NCI-H82 treated with DMSO at 0.1 percent for 48 hours (cell line): ENCODE measurements at regions not wholly inside any gene's neighbourhood (a gene's known extent, or its start where the extent isn't known, plus 50 kb on each side); places are given as distances from the start of the nearest gene placed in this dataset.

Experiments
- DNase-seq: peaks from one replicate; lab custom pipeline; 2025; ENCODE audit not compliant: unreplicated experiment; lab: John Stamatoyannopoulos, UW

DNA sequence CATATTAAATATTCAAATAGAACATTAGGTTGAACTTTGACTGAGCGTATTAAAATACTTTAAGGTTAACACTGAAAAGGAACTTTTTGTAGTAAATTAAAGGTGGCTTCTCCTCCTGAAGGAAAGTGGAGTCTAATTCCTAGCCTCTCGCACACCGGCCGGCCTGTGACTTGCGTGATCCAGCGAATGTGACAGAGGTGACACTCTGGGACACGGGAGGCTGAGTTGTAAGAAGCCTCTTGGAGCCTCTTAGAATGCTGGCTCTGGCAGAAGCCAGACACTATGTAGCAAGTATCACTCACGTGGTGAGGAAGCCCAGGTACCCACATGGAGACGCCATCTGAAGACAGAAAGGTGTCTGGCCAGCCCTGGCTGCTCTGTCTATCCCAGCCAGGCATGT is 64.9 kb upstream of the NSMCE3 start:
- DNase-seq, result no peak

DNA sequence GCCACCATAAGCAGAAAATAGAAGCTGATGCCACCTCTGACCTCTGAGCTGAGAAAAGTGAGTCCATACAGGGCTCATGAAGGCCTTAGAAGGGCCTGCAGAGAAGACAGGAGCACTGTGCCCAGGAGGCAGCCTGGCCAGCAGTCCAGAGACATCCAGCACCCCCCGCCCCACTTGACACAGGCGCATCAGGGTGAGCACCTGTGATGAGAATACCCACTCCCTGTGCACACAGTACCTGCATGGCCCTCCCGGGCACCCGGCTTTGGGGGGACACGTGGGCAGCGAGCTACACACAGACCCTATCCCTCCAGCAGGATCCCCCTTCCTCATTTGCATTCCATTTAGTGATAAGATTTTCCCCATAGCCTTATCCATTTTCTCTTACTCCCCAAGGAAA is 63.6 kb upstream of the NSMCE3 start:
- DNase-seq, result no peak

DNA sequence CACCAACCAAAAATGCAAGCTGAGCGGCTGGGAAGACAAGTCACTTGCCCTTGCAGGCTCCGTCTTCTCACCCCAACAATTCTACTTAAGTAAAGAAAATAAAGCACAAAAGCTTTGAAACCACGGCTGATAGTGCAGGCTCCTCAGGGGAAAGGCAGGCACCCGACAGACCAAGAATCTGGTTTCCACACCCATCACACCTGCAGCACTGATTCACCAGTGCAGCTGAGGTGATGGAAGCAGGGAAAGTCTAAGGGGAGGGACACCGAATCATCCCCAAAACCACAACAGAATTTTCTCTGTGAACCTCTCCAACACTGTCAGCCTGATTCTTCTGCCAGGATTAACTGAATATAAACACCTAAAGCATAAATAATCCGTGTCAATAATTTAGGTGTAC is 62.0 kb upstream of the NSMCE3 start:
- no peak for DNase-seq

DNA sequence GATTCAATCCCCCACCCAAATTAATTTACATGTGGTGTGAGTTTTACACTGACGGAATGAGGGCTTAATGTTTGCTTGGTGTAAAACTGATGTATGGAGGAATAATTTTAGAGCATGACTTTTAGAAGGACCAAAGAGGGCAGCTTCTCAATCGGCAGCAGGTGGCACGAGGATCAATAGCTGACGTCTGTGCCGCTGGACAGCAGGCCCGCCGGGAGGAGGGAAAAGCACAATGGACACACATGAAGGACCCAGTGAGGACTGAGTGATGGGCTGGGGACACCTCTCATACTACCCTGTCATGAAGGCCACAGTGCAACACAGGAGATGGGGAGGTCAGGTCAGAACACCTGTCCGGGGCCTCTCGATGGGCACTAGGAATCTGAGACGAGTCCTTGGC is 61.4 kb upstream of the NSMCE3 start:
- no peak for DNase-seq

DNA sequence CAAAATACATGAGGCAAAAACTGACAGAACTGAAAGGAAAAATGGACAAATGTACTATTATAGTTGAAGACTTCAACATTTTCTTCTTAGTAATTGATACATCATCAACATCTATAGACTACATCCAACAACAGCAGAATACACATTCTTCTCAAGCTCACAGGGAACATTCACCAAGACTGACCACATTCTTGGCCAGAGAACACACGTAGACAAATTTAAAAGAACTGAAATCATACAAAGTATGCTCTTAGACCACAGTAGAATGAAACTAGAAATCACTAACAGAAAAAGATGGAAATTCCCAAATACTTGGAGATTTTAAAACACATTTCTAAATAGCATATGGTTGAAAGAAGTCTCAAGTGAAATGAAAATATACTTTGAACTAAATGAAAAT is 55.1 kb upstream of the NSMCE3 start:
- no peak for DNase-seq

DNA sequence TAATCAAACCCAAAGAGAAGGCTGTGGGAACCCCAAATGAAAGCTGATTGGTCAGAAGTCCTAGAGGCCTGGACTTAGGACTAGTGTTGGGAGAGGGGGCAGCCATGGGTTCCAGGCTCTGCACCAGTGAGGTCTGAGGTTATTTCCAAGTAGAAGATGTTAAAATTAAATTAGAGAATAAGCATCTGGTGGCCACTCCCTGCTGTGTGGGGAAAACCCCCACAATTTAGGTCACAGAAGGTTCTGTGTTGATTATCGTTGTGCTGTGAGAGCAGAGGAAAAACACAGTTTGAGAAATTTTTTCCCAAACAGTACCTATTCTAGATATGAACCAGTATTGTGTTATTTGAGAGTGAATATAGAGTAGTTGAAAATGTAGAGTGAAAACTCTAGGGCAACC is 53.9 kb upstream of the NSMCE3 start:
- no peak for DNase-seq

DNA sequence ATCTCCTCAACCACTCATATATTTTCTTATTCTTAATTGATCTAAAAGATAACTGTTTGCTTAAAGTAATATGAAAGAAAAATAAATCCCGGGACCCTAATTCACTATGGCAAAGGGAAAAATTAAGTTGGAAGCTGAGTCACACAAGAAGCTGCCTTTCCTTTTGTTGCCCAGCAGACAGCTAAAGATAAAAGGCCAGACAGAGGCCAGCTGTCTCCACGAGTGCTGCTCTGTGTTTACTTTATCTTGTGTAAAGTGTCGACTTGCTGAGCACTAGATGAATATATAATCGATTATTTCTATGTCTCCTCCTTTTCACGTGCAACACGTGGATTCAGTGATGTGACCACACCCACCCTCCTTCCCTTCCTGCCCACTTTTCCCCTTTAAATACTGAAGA is 52.8 kb upstream of the NSMCE3 start:
- DNase-seq, result no peak

DNA sequence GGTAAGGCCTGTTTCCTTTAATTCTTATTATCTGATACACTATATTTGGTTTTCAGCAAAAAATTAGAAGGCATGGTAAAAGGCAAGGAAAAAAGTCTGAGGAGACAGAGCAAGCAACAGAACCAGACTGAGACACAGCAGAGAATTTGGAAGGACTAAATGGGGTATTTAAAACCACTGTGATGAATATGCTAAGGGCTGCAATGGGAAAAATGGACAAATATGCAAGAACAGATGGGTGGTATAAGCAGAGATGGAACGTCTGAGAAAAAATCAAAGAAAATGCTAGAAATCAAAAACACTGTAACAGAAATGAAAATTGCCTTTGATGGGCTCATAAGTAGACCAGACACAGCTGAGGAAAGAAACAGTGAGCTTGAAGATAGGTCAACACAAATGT is 50.8 kb upstream of the NSMCE3 start:
- DNase-seq, result no peak

DNA sequence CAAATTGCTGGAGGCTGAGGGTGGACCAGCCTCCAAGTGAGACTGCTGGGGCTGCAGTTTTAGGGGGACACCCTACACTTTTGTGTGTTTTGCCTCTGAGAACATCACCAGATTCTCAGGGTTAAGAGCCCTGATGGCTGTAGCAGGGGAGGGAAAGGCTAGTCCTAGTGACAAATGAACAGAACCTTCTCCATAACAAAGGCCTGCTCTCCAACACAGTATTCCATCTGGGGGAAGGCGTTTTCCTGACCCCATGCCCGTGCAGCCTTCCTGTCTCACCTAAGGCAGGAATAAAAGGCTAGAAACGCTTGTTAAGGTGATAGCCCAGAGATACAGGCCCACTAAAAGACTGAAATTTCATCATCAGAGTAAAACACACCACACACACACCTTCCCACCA is 50.2 kb upstream of the NSMCE3 start:
- DNase-seq, result no peak
